OCI-LY1 (cell line): ENCODE measurements at regions not wholly inside any gene's neighbourhood (a gene's known extent, or its start where the extent isn't known, plus 50 kb on each side); places are given as distances from the start of the nearest gene placed in this dataset.

ENCODE experiments used
- CTCF ChIP-seq: fragments of 200-600 bp; sonication (generic), shearing (Covaris generic); IDR thresholded peaks from 2 replicates; pipeline ENCODE4 v1.5.1; 2017; ENCODE audit warnings: mild to moderate bottlenecking, antibody characterized with exemption, low read length, moderate library complexity, mixed read lengths
- EZH2 ChIP-seq: fragments of 200-600 bp; sonication (generic), shearing (Covaris generic); IDR thresholded peaks from 2 replicates; pipeline ENCODE4 v1.8.0; 2017; ENCODE audit warnings: borderline replicate concordance, mixed run types, mild to moderate bottlenecking, antibody characterized with exemption, low read length, moderate library complexity, mixed read lengths

- TF ChIP-seq EZH2, result no peak
- no peak for TF ChIP-seq CTCF
Measured at GRCh38 chr16:87050142-87050541, 267.1 kb downstream of the C16orf95 start.
